ENCODE measurements at regions not wholly inside any gene's neighbourhood (a gene's known extent, or its start where the extent isn't known, plus 50 kb on each side); places are given as distances from the start of the nearest gene placed in this dataset.

DNA sequence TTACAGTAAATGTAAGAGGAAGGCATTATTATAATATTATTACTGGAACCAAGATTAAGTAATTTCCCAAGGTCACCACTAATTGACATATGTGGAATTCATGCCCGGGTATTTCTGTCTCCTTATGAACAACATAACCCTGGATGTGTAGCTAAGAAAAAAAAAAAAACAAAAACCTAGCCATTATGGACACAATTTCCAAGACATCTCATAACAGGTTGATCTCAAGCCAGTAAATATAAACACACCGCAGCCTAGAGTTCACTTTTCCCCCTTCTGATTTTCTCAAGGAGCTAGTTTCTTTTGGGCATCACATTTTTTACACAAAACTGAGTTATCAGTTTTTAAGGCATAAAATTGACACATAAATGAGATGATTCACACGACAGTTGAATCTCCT is 306.5 kb upstream of the RSPO3 start:
- TF ChIP-seq, protein P1, sequence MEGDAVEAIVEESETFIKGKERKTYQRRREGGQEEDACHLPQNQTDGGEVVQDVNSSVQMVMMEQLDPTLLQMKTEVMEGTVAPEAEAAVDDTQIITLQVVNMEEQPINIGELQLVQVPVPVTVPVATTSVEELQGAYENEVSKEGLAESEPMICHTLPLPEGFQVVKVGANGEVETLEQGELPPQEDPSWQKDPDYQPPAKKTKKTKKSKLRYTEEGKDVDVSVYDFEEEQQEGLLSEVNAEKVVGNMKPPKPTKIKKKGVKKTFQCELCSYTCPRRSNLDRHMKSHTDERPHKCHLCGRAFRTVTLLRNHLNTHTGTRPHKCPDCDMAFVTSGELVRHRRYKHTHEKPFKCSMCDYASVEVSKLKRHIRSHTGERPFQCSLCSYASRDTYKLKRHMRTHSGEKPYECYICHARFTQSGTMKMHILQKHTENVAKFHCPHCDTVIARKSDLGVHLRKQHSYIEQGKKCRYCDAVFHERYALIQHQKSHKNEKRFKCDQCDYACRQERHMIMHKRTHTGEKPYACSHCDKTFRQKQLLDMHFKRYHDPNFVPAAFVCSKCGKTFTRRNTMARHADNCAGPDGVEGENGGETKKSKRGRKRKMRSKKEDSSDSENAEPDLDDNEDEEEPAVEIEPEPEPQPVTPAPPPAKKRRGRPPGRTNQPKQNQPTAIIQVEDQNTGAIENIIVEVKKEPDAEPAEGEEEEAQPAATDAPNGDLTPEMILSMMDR (conservative IDR thresholded peaks at IDR 0.05; ENCODE audit: low read depth, low read length), result no peak
- TF ChIP-seq EZH2phosphoT487 (IDR thresholded peaks at IDR 0.05; ENCODE audit: borderline replicate concordance, low read length) (no peak), EZH2 (IDR thresholded peaks at IDR 0.05; ENCODE audit: low read length, unreplicated experiment) (no peak)
- CTCF ChIA-PET, result no interaction called here
- no peak for DNase-seq
- no peaks in the 10 kb centered on the region for H3K9me3 ChIP-seq (ENCODE audit: low read length)
- H3K9ac ChIP-seq (ENCODE audit: low read length), result no peak overlapping the region
- H3K79me2 ChIP-seq (ENCODE audit: low read length), result no peaks in the 10 kb centered on the region
- H3K36me3 ChIP-seq (ENCODE audit: low read depth, low read length), result no peaks in the 10 kb centered on the region
- H2AFZ ChIP-seq (ENCODE audit: low read length), result no peak overlapping the region
- intact Hi-C loops (cut with micrococcal nuclease), result no loop called here
- POLR2A ChIA-PET (ENCODE audit: unreplicated experiment), result no interaction called here
- H3K27ac ChIP-seq (ENCODE audit: low read length), result no peak overlapping the region
- ATAC-seq, result no peak
- BruUV-seq (replicated peaks), result no TSS peak
- H3K4me1 ChIP-seq (ENCODE audit: insufficient read depth, low read length), result no peaks in the 10 kb centered on the region
- no peaks in the 10 kb centered on the region for H3K27me3 ChIP-seq (ENCODE audit: low read length)
- H4K20me1 ChIP-seq (ENCODE audit: low read length), result no peaks in the 10 kb centered on the region
- no peak overlapping the region for H3K4me2 ChIP-seq (ENCODE audit: low read length)
- H3K4me3 ChIP-seq (ENCODE audit: low read length), result no peak overlapping the region
- no peaks in the 10 kb centered on the region for H3F3A ChIP-seq (ENCODE audit: low read length, unreplicated experiment)
- no peaks in the 10 kb centered on the region for H3K9me2 ChIP-seq (replicated peaks; ENCODE audit: low read length)

DNA sequence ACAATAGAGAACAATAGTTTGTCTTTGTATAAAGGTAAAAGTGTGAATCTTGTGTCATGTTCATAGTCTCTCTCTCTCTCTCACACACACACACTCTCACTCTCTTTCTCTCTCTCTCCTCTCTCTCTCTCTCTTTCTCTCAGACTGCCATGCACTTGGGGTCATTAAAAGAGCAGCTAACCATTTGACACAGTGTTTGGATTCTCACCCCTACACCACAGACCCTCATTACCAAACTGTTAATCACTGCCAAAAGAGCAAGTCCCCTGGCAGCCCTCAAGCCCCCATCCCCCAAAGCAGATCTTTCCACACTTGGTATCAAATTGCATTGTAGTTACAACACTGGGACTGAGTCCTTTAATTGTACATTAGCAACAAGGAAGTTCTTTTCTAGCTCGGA is 305.8 kb upstream of the RSPO3 start:
- POLR2A ChIA-PET (ENCODE audit: unreplicated experiment), result no interaction called here
- Histone ChIP-seq H2AFZ (ENCODE audit: low read length) (no peak overlapping the region), H4K20me1 (ENCODE audit: low read length) (no peaks in the 10 kb centered on the region), H3K27me3 (ENCODE audit: low read length) (no peaks in the 10 kb centered on the region), H3F3A (ENCODE audit: low read length, unreplicated experiment) (no peaks in the 10 kb centered on the region), H3K4me2 (ENCODE audit: low read length) (no peak overlapping the region), H3K9ac (ENCODE audit: low read length) (no peak overlapping the region), H3K9me2 (replicated peaks; ENCODE audit: low read length) (no peaks in the 10 kb centered on the region), H3K27ac (ENCODE audit: low read length) (no peak overlapping the region), H3K79me2 (ENCODE audit: low read length) (no peaks in the 10 kb centered on the region), H3K36me3 (ENCODE audit: low read depth, low read length) (no peaks in the 10 kb centered on the region), H3K4me3 (ENCODE audit: low read length) (no peak overlapping the region), H3K9me3 (ENCODE audit: low read length) (no peaks in the 10 kb centered on the region), H3K4me1 (ENCODE audit: insufficient read depth, low read length) (no peaks in the 10 kb centered on the region)
- BruUV-seq (replicated peaks), result no TSS peak
- no peak for DNase-seq
- ATAC-seq, result no peak
- CTCF ChIA-PET, result no interaction called here
- TF ChIP-seq EZH2 (IDR thresholded peaks at IDR 0.05; ENCODE audit: low read length, unreplicated experiment), result no peak
- intact Hi-C loops (cut with micrococcal nuclease), result no loop called here

DNA sequence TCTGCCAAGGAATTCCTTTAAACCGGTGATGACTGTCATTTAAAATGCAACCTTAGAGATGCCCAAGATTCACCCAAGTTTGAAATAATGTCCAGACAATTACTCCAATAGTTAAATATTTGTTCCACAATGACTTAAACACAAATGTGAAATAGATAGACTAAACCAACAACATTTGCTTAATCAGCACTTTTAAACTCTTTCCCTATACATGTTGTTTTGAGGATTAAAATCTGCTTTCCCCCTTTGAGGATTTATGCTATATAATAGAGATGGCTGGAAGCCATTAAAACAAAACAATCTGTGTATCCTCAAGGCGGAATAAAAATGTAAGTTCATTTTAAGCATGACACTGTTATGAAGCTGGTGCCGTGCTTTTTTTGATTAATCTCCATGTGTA is 297.8 kb upstream of the RSPO3 start:
- ChIA-PET CTCF (no interaction called here), POLR2A (ENCODE audit: unreplicated experiment) (no interaction called here)
- DNase-seq (no peak), ATAC-seq (no peak)
- BruUV-seq (replicated peaks), result no TSS peak
- Histone ChIP-seq H4K20me1 (ENCODE audit: low read length) (no peaks in the 10 kb centered on the region), H3K4me2 (ENCODE audit: low read length) (no peak overlapping the region), H3K27me3 (ENCODE audit: low read length) (no peaks in the 10 kb centered on the region), H3K4me3 (ENCODE audit: low read length) (no peak overlapping the region), H3K27ac (ENCODE audit: low read length) (no peak overlapping the region), H3K79me2 (ENCODE audit: low read length) (no peaks in the 10 kb centered on the region), H3K36me3 (ENCODE audit: low read depth, low read length) (no peaks in the 10 kb centered on the region), H2AFZ (ENCODE audit: low read length) (no peak overlapping the region), H3K4me1 (ENCODE audit: insufficient read depth, low read length) (no peaks in the 10 kb centered on the region), H3K9me2 (replicated peaks; ENCODE audit: low read length) (no peaks in the 10 kb centered on the region), H3K9me3 (ENCODE audit: low read length) (no peaks in the 10 kb centered on the region), H3K9ac (ENCODE audit: low read length) (no peak overlapping the region), H3F3A (ENCODE audit: low read length, unreplicated experiment) (no peaks in the 10 kb centered on the region)
- intact Hi-C loops (cut with micrococcal nuclease), result no loop called here
- TF ChIP-seq, protein P1 (conservative IDR thresholded peaks at IDR 0.05; ENCODE audit: low read depth, low read length), result no peak
- TF ChIP-seq EZH2 (IDR thresholded peaks at IDR 0.05; ENCODE audit: low read length, unreplicated experiment), result no peak
